HUES48 (cell line): ENCODE measurements at regions not wholly inside any gene's neighbourhood (a gene's known extent, or its start where the extent isn't known, plus 50 kb on each side); places are given as distances from the start of the nearest gene placed in this dataset.

Experiments
- H3K27ac ChIP-seq: one replicate; pipeline ENCODE4 v1.7.0; 2013; ENCODE audit warnings: low read depth, low read length, inconsistent platforms
- H3K27me3 ChIP-seq: 2 replicates; pipeline ENCODE4 v1.6.1; 2013; ENCODE audit warnings: mild to moderate bottlenecking, low read length; ENCODE audit not compliant: control insufficient read depth, insufficient read depth
- H3K36me3 ChIP-seq: 2 replicates; pipeline ENCODE4 v1.6.1; 2013; ENCODE audit warnings: low read length; ENCODE audit not compliant: control insufficient read depth, insufficient read depth
- H3K4me1 ChIP-seq: 2 replicates; pipeline ENCODE4 v1.6.1; 2013; ENCODE audit warnings: mild to moderate bottlenecking, low read length; ENCODE audit not compliant: control insufficient read depth, insufficient read depth
- H3K4me3 ChIP-seq: 2 replicates; pipeline ENCODE4 v1.5.1; 2013; ENCODE audit warnings: mild to moderate bottlenecking, low read depth, low read length
- H3K9ac ChIP-seq: 2 replicates; pipeline ENCODE4 v1.6.1; 2013; ENCODE audit warnings: mild to moderate bottlenecking, low read depth, low read length, moderate library complexity
- H3K9me3 ChIP-seq: 2 replicates; pipeline ENCODE4 v1.6.1; 2013; ENCODE audit warnings: low read length; ENCODE audit not compliant: control insufficient read depth, insufficient read depth

GRCh38 chr15:39202641-39203040, 378.2 kb upstream of the THBS1 start:
- Histone ChIP-seq H3K9me3 (no peaks in the 10 kb centered on the region), H3K27me3 (peaks cover 3% of the 10 kb centered on the region; the same call in 1 of the 2 replicates), H3K27ac (no peak overlapping the region), H3K4me1 (0 out of 2 replicates have a peak, but pooled peaks cover 6% of the 10 kb centered on the region), H3K36me3 (no peaks in the 10 kb centered on the region), H3K9ac (no peak overlapping the region), H3K4me3 (no peak overlapping the region)

- 0 out of 2 replicates have a peak, but pooled peaks cover 3% of the 10 kb centered on the region for H3K4me1 ChIP-seq
- H3K27me3 ChIP-seq = peaks cover 3% of the 10 kb centered on the region; the same call in 1 of the 2 replicates
- H3K27ac ChIP-seq = no peak overlapping the region
- H3K9ac ChIP-seq = no peak overlapping the region
- no peaks in the 10 kb centered on the region for H3K36me3 ChIP-seq
- H3K4me3 ChIP-seq = no peak overlapping the region
- H3K9me3 ChIP-seq = no peaks in the 10 kb centered on the region
These were observed 376.8 kb upstream of the THBS1 start for GRCh38 chr15:39204031-39204430.

DNA sequence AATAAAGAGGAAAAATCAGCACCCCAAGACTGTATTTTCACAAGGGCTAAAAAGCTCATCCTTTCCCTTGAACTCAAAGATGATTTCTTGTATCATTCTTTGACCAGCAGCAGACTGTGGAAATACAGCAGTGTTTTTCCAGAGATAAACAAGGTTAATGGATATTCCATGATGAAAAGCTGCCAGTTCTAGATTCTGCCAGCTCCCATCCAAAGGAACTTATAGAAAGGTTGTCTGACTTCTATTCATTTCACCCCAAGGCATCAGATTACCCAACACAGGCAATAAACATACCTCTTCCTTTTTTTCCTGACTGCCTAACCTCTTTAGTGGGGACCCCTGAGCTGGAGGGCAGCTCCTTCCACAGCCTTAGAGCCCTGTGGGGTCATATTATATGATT, 375.8 kb upstream of the THBS1 start:
- Histone ChIP-seq H3K9me3 (no peaks in the 10 kb centered on the region), H3K4me3 (no peak overlapping the region), H3K36me3 (no peaks in the 10 kb centered on the region), H3K9ac (no peak overlapping the region), H3K27ac (no peak overlapping the region), H3K4me1 (0 out of 2 replicates have a peak, but pooled peaks cover 3% of the 10 kb centered on the region), H3K27me3 (no peaks in the 10 kb centered on the region)

GRCh38 chr15:39205506-39206371, 375.1 kb upstream of the THBS1 start:
- H3K27me3 ChIP-seq = no peaks in the 10 kb centered on the region
- H3K4me3 ChIP-seq = no peak overlapping the region
- H3K27ac ChIP-seq = no peak overlapping the region
- H3K36me3 ChIP-seq = no peaks in the 10 kb centered on the region
- H3K4me1 ChIP-seq = no peaks in the 10 kb centered on the region
- H3K9me3 ChIP-seq = no peaks in the 10 kb centered on the region
- no peak overlapping the region for H3K9ac ChIP-seq

- Histone ChIP-seq H3K9me3 (peaks cover 5% of the 10 kb centered on the region), H3K4me3 (no peak overlapping the region), H3K4me1 (no peaks in the 10 kb centered on the region), H3K27ac (no peak overlapping the region), H3K36me3 (no peaks in the 10 kb centered on the region), H3K9ac (no peak overlapping the region), H3K27me3 (no peaks in the 10 kb centered on the region)
These were observed 373.3 kb upstream of the THBS1 start for GRCh38 chr15:39207532-39208115.

- H3K27me3 ChIP-seq = no peaks in the 10 kb centered on the region
- H3K27ac ChIP-seq = no peak overlapping the region
- peaks cover 5% of the 10 kb centered on the region for H3K9me3 ChIP-seq
- no peaks in the 10 kb centered on the region for H3K36me3 ChIP-seq
- H3K9ac ChIP-seq = no peak overlapping the region
- H3K4me3 ChIP-seq = no peak overlapping the region
- peaks cover 4% of the 10 kb centered on the region for H3K4me1 ChIP-seq
These were observed 372.7 kb upstream of the THBS1 start for GRCh38 chr15:39208187-39208586.

DNA sequence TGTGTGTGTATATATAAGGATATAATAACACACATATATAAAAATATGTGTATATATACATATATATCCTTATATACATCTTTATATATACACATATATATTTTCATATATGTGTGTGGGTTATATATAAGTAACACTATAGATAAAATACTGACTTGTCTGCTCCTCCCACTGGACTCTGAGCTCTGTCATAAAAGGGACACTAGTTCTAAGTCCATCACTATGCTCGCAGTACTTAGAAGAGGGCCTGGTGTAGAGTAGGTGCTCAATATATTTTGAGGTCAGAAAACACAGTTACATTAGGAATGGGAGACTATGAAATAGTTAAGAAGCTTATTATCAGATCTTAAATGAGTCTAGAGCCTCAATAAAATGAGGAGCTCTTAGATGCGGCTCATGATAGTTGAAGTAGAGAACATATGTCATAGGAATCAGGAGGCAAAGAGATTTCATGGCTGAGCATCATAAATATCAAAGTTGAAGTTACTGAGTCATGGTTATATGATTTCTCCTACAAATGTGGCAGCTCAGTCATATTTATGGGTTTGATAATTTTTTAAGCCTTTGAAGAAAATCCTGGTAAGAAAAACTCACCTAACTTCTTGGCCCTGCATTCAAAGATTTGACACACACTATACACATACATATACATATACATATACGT, 371.2 kb upstream of the THBS1 start:
- H3K9ac ChIP-seq = no peak overlapping the region
- peaks cover 5% of the 10 kb centered on the region for H3K9me3 ChIP-seq
- no peaks in the 10 kb centered on the region for H3K27me3 ChIP-seq
- no peaks in the 10 kb centered on the region for H3K36me3 ChIP-seq
- H3K4me1 ChIP-seq = peaks cover 18% of the 10 kb centered on the region
- no peak overlapping the region for H3K4me3 ChIP-seq
- H3K27ac ChIP-seq = no peak overlapping the region

DNA sequence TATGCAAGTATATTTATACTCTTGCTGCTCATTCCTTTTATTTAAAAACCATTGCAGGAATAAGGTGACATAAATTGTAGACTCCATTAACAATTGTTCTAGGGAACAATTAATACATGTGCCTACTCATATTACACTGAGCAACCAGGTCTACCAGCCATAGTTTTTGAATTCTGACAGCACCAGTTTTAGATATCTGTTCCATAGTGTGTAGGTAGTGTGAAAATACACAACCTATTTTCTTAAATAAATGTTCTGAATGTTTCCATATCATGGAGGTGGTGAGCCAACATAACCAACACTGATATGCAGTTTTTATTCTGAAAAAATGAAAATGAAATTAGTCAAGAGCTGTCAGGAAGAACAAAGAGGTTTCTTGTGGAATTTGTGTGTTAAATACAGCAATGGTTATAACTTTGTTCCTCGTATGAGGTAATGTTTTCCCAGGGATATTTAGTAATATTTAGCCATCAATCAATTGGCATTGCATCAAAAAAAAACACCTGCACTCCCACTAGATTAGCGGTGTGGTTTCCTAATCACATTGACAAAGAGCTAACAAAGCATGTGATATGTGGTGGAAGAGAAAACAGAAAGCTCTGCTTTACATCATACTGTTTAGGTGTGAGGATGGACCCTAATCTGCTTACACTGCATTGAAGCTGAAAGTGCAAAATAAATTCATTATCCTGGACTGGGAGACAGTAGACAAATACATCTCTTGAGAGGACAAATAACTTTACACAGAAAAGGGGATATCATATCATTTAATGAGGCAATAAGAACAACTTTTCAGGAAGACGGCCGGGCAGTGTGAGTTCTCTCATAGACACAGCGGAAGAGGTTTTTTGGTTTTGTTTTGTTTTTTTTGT, 369.5 kb upstream of the THBS1 start:
- peaks cover 19% of the 10 kb centered on the region for H3K4me1 ChIP-seq
- H3K4me3 ChIP-seq = no peak overlapping the region; the same call in 1 of the 2 replicates
- H3K27me3 ChIP-seq = no peaks in the 10 kb centered on the region
- peaks cover 5% of the 10 kb centered on the region for H3K9me3 ChIP-seq
- no peak overlapping the region for H3K9ac ChIP-seq
- no peaks in the 10 kb centered on the region for H3K36me3 ChIP-seq
- H3K27ac ChIP-seq = no peak overlapping the region

GRCh38 chr15:39213385-39213840, 367.5 kb upstream of the THBS1 start:
- H3K9me3 ChIP-seq = peaks cover 5% of the 10 kb centered on the region
- peak overlapping the region; percentile 8; the same call in 1 of the 2 replicates for H3K4me3 ChIP-seq
- peaks cover 19% of the 10 kb centered on the region for H3K4me1 ChIP-seq
- peak overlapping the region; percentile 30 for H3K9ac ChIP-seq
- no peaks in the 10 kb centered on the region for H3K27me3 ChIP-seq
- peak overlapping the region; percentile 96 for H3K27ac ChIP-seq
- no peaks in the 10 kb centered on the region for H3K36me3 ChIP-seq

- Histone ChIP-seq H3K4me1 (peaks cover 19% of the 10 kb centered on the region), H3K36me3 (no peaks in the 10 kb centered on the region), H3K27ac (no peak overlapping the region), H3K27me3 (no peaks in the 10 kb centered on the region), H3K9me3 (peaks cover 5% of the 10 kb centered on the region), H3K4me3 (no peak overlapping the region), H3K9ac (no peak overlapping the region)
These were observed 365.9 kb upstream of the THBS1 start for GRCh38 chr15:39215015-39215414.
